Thyroid gland (tissue), 4 donors: ENCODE measurements at regions not wholly inside any gene's neighbourhood (a gene's known extent, or its start where the extent isn't known, plus 50 kb on each side); places are given as distances from the start of the nearest gene placed in this dataset.

Experiments used
- DNase-seq, 2 donors: peaks; one replicate each; pipeline ENCODE4 v3.0.0-alpha.2; 2019
- H3K27ac ChIP-seq, 3 donors: fragments of 200-600 bp; sonication (generic); 1 replicate in 2 of 3; 2 replicates in 1 of 3; pipeline ENCODE4 v1.5.1; 2016 to 2019; ENCODE audit warnings: mild to moderate bottlenecking in 1 of 3, moderate library complexity in 1 of 3
- H3K27me3 ChIP-seq: fragments of 200-600 bp; sonication (generic); one replicate; pipeline ENCODE4 v1.5.1; 2019
- H3K36me3 ChIP-seq, 2 donors: fragments of 200-600 bp; sonication (generic); one replicate each; pipeline ENCODE4 v1.5.1; 2016 to 2019
- H3K4me1 ChIP-seq, 2 donors: fragments of 200-600 bp; sonication (generic); one replicate each; pipeline ENCODE4 v1.5.1; 2017 to 2019
- H3K4me3 ChIP-seq, 3 donors: fragments of 200-600 bp; sonication (generic); replicated peaks in 1 of 3; 1 replicate in 2 of 3; 2 replicates in 1 of 3; pipeline ENCODE4 v1.5.1; 2016; ENCODE audit warnings: mild to moderate bottlenecking in 1 of 3
- H3K9me3 ChIP-seq: fragments of 200-600 bp; sonication (generic); one replicate; pipeline ENCODE4 v1.5.1; 2017
- POLR2A ChIP-seq, 2 donors: fragments of 450-650 bp; IDR thresholded peaks; one replicate each; pipeline ENCODE4 v1.6.1; 2017; ENCODE audit warnings: antibody characterized with exemption in 2 of 2, mild to moderate bottlenecking in 2 of 2, moderate library complexity in 1 of 2
- WGBS, 2 donors: methylation state at CpG; one replicate each; pipeline ENCODE4 v1.1.5; 2017; 5-methylcytosine and 5-hydroxymethylcytosine counted together
- intact Hi-C: fragments of 100-400 bp; cut with DNase I; formaldehyde crosslinking; loops from one replicate; pipeline ENCODE4 v1.15.1; 2023
- TF ChIP-seq, protein P1 (sequence below), 6 experiments: fragments of 200-600 bp in 3 of 6; fragments of 450-650 bp in 3 of 6; sonication (generic) in 3 of 6; IDR thresholded peaks; one replicate each; pipeline ENCODE4 v1.5.1; 2016 to 2019; ENCODE audit warnings: antibody characterized with exemption in 6 of 6, mild to moderate bottlenecking in 2 of 6, inconsistent platforms in 1 of 6, moderate library complexity in 1 of 6

DNA sequence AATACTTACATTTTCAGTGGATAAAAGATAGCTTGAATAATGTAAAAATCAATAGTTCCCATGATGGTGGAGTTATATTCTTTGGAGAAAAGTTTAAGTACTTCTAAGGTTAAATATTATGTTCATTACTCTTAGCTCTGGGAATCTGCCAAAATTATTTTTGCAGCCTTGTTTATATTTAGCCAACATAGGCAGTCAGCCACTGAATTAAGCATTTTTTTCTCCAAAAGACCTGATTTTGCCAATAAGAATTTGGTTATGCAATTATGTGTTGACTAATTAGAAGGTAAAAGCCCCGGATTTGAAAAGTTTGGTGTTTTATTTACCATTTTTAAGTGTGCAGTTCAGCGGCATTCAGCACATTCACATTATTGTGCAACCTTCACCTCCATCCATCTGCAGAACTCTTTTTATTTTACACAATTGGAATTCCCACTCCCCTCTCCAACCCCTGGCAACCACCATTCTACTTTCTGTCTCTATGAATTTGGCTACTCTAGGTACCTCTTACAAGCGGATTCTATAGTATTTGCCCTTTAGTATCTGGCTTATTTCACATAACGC, 90.1 kb upstream of the C1QTNF9B start:
- 85 to 87% methylated on average over 4 of the region's 4 CpGs for WGBS, 2 donors
- H3K4me1 ChIP-seq: peaks cover 4 to 8% of the 10 kb centered on the region in 2 donors
- DNase-seq: no peak
- no peaks in the 10 kb centered on the region for H3K9me3 ChIP-seq
- H3K27ac ChIP-seq: no peak overlapping the region
- H3K27me3 ChIP-seq: no peaks in the 10 kb centered on the region
- intact Hi-C loops: no loop called here
- TF ChIP-seq, protein P1, sequence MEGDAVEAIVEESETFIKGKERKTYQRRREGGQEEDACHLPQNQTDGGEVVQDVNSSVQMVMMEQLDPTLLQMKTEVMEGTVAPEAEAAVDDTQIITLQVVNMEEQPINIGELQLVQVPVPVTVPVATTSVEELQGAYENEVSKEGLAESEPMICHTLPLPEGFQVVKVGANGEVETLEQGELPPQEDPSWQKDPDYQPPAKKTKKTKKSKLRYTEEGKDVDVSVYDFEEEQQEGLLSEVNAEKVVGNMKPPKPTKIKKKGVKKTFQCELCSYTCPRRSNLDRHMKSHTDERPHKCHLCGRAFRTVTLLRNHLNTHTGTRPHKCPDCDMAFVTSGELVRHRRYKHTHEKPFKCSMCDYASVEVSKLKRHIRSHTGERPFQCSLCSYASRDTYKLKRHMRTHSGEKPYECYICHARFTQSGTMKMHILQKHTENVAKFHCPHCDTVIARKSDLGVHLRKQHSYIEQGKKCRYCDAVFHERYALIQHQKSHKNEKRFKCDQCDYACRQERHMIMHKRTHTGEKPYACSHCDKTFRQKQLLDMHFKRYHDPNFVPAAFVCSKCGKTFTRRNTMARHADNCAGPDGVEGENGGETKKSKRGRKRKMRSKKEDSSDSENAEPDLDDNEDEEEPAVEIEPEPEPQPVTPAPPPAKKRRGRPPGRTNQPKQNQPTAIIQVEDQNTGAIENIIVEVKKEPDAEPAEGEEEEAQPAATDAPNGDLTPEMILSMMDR (IDR thresholded peaks at IDR 0.05): no peak
- no peak for TF ChIP-seq POLR2A (IDR thresholded peaks at IDR 0.05)
- H3K4me3 ChIP-seq: no peak overlapping the region
- no peaks in the 10 kb centered on the region for H3K36me3 ChIP-seq

DNA sequence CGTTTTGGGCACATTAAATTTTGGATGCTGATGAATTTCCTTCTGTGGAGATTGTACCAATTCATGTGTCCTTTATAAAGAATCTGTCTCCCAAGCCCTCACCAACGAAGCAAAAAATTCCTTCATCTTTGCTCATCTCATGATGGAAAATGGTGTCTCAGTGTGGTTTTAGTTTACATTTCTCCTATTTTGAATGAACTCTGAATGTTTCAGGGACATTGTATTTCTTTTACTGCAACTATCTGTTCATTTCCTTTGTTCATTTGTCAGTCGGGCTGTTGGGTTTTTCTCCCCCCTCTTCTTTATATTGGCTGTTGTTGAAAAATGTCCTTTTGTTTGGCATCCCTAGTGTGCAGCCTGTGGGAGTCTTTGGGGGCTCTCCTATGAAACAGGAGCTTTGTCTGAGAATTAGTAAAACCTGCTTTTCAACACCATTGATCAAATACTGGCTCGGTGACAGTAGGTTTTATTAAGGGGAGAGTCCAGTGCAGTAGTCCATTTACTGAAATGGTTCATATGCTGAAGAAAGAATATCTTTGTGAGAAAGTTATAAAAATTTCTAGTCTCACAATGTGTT, 91.3 kb upstream of the C1QTNF9B start:
- TF ChIP-seq, protein P1 (IDR thresholded peaks at IDR 0.05): no peak
- no peak for TF ChIP-seq POLR2A (IDR thresholded peaks at IDR 0.05)
- Histone ChIP-seq H3K9me3 (no peaks in the 10 kb centered on the region), H3K36me3 (no peaks in the 10 kb centered on the region), H3K27ac (no peak overlapping the region), H3K4me1 (peaks cover 4 to 8% of the 10 kb centered on the region in 2 donors), H3K4me3 (no peak overlapping the region), H3K27me3 (no peaks in the 10 kb centered on the region)
- 70 to 86% methylated on average over 4 of the region's 4 CpGs for WGBS, 2 donors
- DNase-seq: no peak
- intact Hi-C loops: no loop called here

DNA sequence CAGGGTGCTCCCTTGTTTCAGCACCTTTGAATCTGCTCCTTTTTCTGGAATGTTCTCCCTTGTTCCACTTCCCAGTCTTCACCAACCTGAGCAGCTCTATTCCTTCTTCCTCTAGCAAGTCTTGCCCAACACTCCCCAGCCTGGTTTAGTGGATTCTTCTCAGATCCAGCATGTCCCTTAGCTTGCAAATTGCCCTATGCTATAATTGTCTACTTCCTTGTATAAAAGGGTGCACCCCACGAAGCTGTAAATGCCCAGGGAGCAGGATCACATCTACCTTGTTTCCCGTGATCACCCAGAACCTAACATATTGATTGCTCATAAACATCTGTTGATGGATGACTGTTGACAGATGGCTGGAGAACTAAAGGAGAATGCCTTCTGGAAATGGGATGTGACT, 93.2 kb upstream of the C1QTNF9B start:
- Histone ChIP-seq H3K27me3 (no peaks in the 10 kb centered on the region), H3K4me1 (no peaks in the 10 kb centered on the region), H3K27ac (no peak overlapping the region), H3K36me3 (no peaks in the 10 kb centered on the region), H3K4me3 (no peak overlapping the region), H3K9me3 (no peaks in the 10 kb centered on the region)
- WGBS, 2 donors: 41 to 73% methylated on average over 2 of the region's 2 CpGs
- TF ChIP-seq POLR2A (IDR thresholded peaks at IDR 0.05): no peak
- TF ChIP-seq, protein P1 (IDR thresholded peaks at IDR 0.05): no peak
- DNase-seq: no peak
- intact Hi-C loops: no loop called here

DNA sequence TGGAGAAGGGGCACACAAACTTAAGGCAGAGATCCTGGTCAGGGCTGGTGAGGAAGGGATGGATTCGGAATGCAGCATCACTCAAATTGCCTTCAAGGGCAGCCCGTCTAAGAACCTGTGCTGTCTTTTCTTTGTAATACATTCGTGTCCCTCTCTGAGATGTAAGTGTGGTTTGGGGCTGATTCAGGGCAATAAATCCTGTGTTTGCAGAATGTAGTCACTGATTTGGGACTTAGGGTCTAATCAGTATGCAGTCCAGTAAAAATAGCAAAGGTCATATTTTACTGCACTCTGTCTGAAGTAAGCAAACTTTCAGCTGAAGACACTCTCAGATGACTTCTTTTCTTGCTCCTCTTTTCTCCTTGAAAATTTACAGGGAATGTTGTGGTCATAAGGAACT, 93.8 kb upstream of the C1QTNF9B start:
- no peak for TF ChIP-seq POLR2A (IDR thresholded peaks at IDR 0.05)
- TF ChIP-seq, protein P1 (IDR thresholded peaks at IDR 0.05): no peak
- intact Hi-C loops: no loop called here
- Histone ChIP-seq H3K36me3 (no peaks in the 10 kb centered on the region), H3K4me3 (no peak overlapping the region), H3K4me1 (no peaks in the 10 kb centered on the region), H3K27me3 (no peaks in the 10 kb centered on the region), H3K9me3 (no peaks in the 10 kb centered on the region), H3K27ac (no peak overlapping the region)
- no peak for DNase-seq
- WGBS, 2 donors: 84 to 90% methylated on average over 3 of the region's 3 CpGs

DNA sequence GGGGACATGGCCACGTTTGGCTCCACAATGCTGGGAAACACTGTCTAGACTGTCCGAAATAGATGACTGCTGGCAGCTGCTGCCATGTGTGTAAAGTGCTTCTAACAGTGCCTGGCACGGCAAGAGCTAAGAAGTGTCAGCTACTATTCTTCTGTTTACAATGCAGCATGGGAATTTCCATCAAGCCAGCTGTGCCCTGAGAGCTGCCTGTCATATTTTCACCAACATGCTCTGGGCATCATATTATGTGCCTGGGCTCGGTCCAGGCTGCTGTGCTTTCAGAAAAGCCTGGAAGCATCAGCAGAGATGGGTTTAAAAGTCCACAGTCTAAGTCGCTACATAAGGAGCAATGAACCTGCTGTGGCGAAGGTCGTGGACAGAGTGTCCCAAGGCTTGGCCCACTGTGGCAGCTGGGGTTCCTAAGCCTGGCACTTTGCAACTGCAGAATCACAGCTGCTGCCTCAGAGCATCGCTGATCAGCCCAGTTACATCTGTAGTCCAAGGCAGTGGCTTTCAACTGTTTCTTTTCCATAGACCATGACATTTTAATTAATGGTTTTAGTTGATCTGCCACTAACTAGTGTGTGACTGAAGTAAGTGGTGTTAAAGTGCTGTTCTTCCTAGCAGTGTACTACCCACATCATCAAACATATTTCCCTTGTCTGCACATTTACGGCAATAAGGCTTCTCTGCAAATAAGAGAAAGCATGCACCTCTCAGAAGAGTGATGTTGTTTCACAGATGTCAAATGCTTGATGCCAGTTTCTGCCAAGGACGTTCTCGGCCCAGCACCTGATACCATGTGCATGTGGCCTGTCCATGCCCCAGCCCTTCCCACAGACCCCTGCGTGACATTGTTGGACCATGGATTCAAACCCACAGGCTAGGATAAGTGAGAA, 95.7 kb upstream of the C1QTNF9B start:
- no peak for TF ChIP-seq POLR2A (IDR thresholded peaks at IDR 0.05)
- TF ChIP-seq, protein P1 (IDR thresholded peaks at IDR 0.05): no peak
- DNase-seq: no peak
- H3K4me1 ChIP-seq: no peaks in the 10 kb centered on the region
- no peak overlapping the region for H3K4me3 ChIP-seq
- no peaks in the 10 kb centered on the region for H3K27me3 ChIP-seq
- intact Hi-C loops: no loop called here
- WGBS, 2 donors: 82 to 91% methylated on average over 9 to 12 of the region's 12 CpGs
- H3K36me3 ChIP-seq: no peaks in the 10 kb centered on the region
- H3K27ac ChIP-seq: no peak overlapping the region
- H3K9me3 ChIP-seq: no peaks in the 10 kb centered on the region
